Trophoblast cell (in vitro differentiated cells and primary cell): ENCODE measurements at regions not wholly inside any gene's neighbourhood (a gene's known extent, or its start where the extent isn't known, plus 50 kb on each side); places are given as distances from the start of the nearest gene placed in this dataset.

Experiments used
- DNase-seq, 2 donors: peaks; one replicate each; pipeline ENCODE4 v3.0.0-alpha.2; 2016
- H2AFZ ChIP-seq: 2 replicates; pipeline ENCODE4 v1.6.1; 2013; ENCODE audit warnings: low read length, moderate library complexity, mild to moderate bottlenecking; ENCODE audit not compliant: insufficient read depth, poor library complexity
- H2AK5ac ChIP-seq: 2 replicates; pipeline ENCODE4 v1.6.1; 2013; ENCODE audit warnings: mild to moderate bottlenecking, low read length
- H2BK120ac ChIP-seq: 2 replicates; pipeline ENCODE4 v1.6.1; 2013; ENCODE audit warnings: low read length, mild to moderate bottlenecking, moderate library complexity; ENCODE audit not compliant: insufficient read depth, poor library complexity
- H2BK12ac ChIP-seq: 2 replicates; pipeline ENCODE4 v1.6.1; 2013; ENCODE audit warnings: mild to moderate bottlenecking, low read length, moderate library complexity
- H2BK5ac ChIP-seq: 2 replicates; pipeline ENCODE4 v1.6.1; 2013; ENCODE audit warnings: low read length, low read depth, moderate library complexity, mild to moderate bottlenecking; ENCODE audit not compliant: poor library complexity
- H3K14ac ChIP-seq: 2 replicates; pipeline ENCODE4 v1.6.1; 2013; ENCODE audit warnings: mild to moderate bottlenecking, low read length
- H3K18ac ChIP-seq: 2 replicates; pipeline ENCODE4 v1.6.1; 2013; ENCODE audit warnings: mild to moderate bottlenecking, low read length
- H3K23ac ChIP-seq: 2 replicates; pipeline ENCODE4 v1.6.1; 2013; ENCODE audit warnings: low read length
- H3K27ac ChIP-seq: 2 replicates; pipeline ENCODE4 v1.5.1; 2013; ENCODE audit warnings: low read depth, mild to moderate bottlenecking, inconsistent platforms, low read length, moderate library complexity
- H3K27me3 ChIP-seq: 2 replicates; pipeline ENCODE4 v1.6.1; 2013; ENCODE audit warnings: inconsistent platforms, mild to moderate bottlenecking, low read length, moderate library complexity; ENCODE audit not compliant: insufficient read depth
- H3K36me3 ChIP-seq, 2 experiments: 1 replicate in 1 of 2; 2 replicates in 1 of 2; pipeline ENCODE4 v1.6.1; 2013; ENCODE audit warnings: low read length in 2 of 2, mild to moderate bottlenecking in 2 of 2, moderate library complexity in 1 of 2; ENCODE audit not compliant: insufficient read depth in 2 of 2, control insufficient read depth in 1 of 2
- H3K4ac ChIP-seq: 2 replicates; pipeline ENCODE4 v1.6.1; 2013; ENCODE audit warnings: low read depth, mild to moderate bottlenecking, low read length, moderate library complexity
- H3K4me1 ChIP-seq, 2 experiments: 1 replicate in 1 of 2; 2 replicates in 1 of 2; pipeline ENCODE4 v1.6.1; 2013; ENCODE audit warnings: low read length in 2 of 2, mild to moderate bottlenecking in 2 of 2, moderate library complexity in 1 of 2; ENCODE audit not compliant: insufficient read depth in 2 of 2, control insufficient read depth in 1 of 2
- H3K4me2 ChIP-seq: 2 replicates; pipeline ENCODE4 v1.6.1; 2013; ENCODE audit warnings: inconsistent platforms, mild to moderate bottlenecking, low read length, moderate library complexity
- H3K4me3 ChIP-seq: 2 replicates; pipeline ENCODE4 v1.5.1; 2013; ENCODE audit warnings: mild to moderate bottlenecking, low read depth, low read length, inconsistent platforms
- H3K79me1 ChIP-seq: one replicate; pipeline ENCODE4 v1.6.1; 2013; ENCODE audit warnings: low read length
- H3K79me2 ChIP-seq: 2 replicates; pipeline ENCODE4 v1.6.1; 2013; ENCODE audit warnings: low read length, mild to moderate bottlenecking; ENCODE audit not compliant: control insufficient read depth, insufficient read depth, poor library complexity
- H3K9ac ChIP-seq: 2 replicates; pipeline ENCODE4 v1.6.1; 2013; ENCODE audit warnings: mild to moderate bottlenecking, low read length
- H3K9me3 ChIP-seq: 2 replicates; pipeline ENCODE4 v1.6.1; 2013; ENCODE audit warnings: low read depth, mild to moderate bottlenecking, control low read depth, inconsistent platforms, low read length; ENCODE audit not compliant: insufficient read depth
- H4K12ac ChIP-seq: 2 replicates; pipeline ENCODE4 v1.6.1; 2013; ENCODE audit warnings: low read depth, mild to moderate bottlenecking, low read length, moderate library complexity
- H4K8ac ChIP-seq: 2 replicates; pipeline ENCODE4 v1.6.1; 2013; ENCODE audit warnings: low read depth, mild to moderate bottlenecking, low read length, moderate library complexity
- H4K91ac ChIP-seq: one replicate; pipeline ENCODE4 v1.6.1; 2013; ENCODE audit warnings: low read depth, mild to moderate bottlenecking, low read length, moderate library complexity
- WGBS: extraction: QIAGEN DNeasy Blood & Tissue Kit; methylation state at CpG from one replicate; pipeline ENCODE4 v1.1.7; 2013; ENCODE audit warnings: missing lambda C conversion rate; ENCODE audit not compliant: insufficient read length, insufficient coverage; ENCODE audit errors: extremely low coverage; 5-methylcytosine and 5-hydroxymethylcytosine counted together

- H4K12ac ChIP-seq = no peak overlapping the region
- no peak overlapping the region for H2BK5ac ChIP-seq
- no peak overlapping the region for H2BK12ac ChIP-seq
- H3K4me3 ChIP-seq = no peak overlapping the region
- H3K14ac ChIP-seq = no peak overlapping the region
- WGBS = no CpG with 5 or more reads among the region's 1 CpG
- no peak for DNase-seq
- H2AFZ ChIP-seq = no peak overlapping the region
- peaks cover 2% of the 10 kb centered on the region for H3K9me3 ChIP-seq
- H3K4me2 ChIP-seq = no peak overlapping the region
- H3K79me2 ChIP-seq = no peaks in the 10 kb centered on the region
- H3K4me1 ChIP-seq = no peaks in the 10 kb centered on the region
- H4K91ac ChIP-seq = no peak overlapping the region
- no peak overlapping the region for H4K8ac ChIP-seq
- no peak overlapping the region for H3K27ac ChIP-seq
- H3K9ac ChIP-seq = no peak overlapping the region
- no peak overlapping the region for H2AK5ac ChIP-seq
- H3K79me1 ChIP-seq = no peaks in the 10 kb centered on the region
- no peaks in the 10 kb centered on the region for H3K36me3 ChIP-seq
- H3K23ac ChIP-seq = no peak overlapping the region
- no peak overlapping the region for H2BK120ac ChIP-seq
- no peaks in the 10 kb centered on the region for H3K27me3 ChIP-seq
- no peak overlapping the region for H3K4ac ChIP-seq
- H3K18ac ChIP-seq = no peak overlapping the region
Measured at GRCh38 chr4:89574176-89574575, 262.8 kb downstream of the SNCA start.

DNA sequence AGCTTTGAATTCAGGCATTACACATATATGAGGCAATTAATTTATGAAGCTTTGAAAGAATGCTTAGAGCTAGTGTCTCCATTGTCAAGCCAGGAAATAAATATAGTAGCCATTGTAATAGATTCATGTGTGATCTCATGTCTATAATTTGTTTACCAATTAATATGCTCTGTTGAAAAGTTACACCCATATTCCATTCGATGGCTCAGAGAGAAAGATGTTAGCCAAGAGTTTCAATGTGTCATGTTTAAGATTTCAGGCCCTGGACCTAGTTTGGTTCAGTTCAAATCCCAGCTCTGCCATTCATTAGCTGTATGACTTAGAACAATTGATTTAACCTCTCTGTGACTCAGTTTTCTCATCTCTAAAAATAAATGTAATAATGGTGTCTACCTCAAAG is 263.3 kb downstream of the SNCA start:
- Histone ChIP-seq H4K12ac (no peak overlapping the region), H3K4ac (no peak overlapping the region), H3K18ac (no peak overlapping the region), H3K4me3 (no peak overlapping the region), H3K36me3 (no peaks in the 10 kb centered on the region), H4K8ac (no peak overlapping the region), H3K27me3 (no peaks in the 10 kb centered on the region), H3K9me3 (peaks cover 2% of the 10 kb centered on the region), H2BK12ac (no peak overlapping the region), H3K23ac (no peak overlapping the region), H3K79me2 (no peaks in the 10 kb centered on the region), H3K4me1 (no peaks in the 10 kb centered on the region), H2AFZ (no peak overlapping the region), H3K4me2 (no peak overlapping the region), H2AK5ac (no peak overlapping the region), H2BK120ac (no peak overlapping the region), H3K9ac (no peak overlapping the region), H2BK5ac (no peak overlapping the region), H3K14ac (no peak overlapping the region), H4K91ac (no peak overlapping the region), H3K79me1 (no peaks in the 10 kb centered on the region), H3K27ac (no peak overlapping the region)
- no peak for DNase-seq
- WGBS = no CpG with 5 or more reads among the region's 1 CpG

GRCh38 chr4:89572224-89572858 is 264.6 kb downstream of the SNCA start:
- no peak overlapping the region for H3K4me2 ChIP-seq
- H3K79me1 ChIP-seq = no peaks in the 10 kb centered on the region
- H3K9ac ChIP-seq = no peak overlapping the region
- H2AK5ac ChIP-seq = no peak overlapping the region
- H4K91ac ChIP-seq = no peak overlapping the region
- H4K12ac ChIP-seq = no peak overlapping the region
- no peak overlapping the region for H3K23ac ChIP-seq
- peaks cover 2% of the 10 kb centered on the region for H3K9me3 ChIP-seq
- H3K4me1 ChIP-seq = no peaks in the 10 kb centered on the region
- no peak overlapping the region for H2BK12ac ChIP-seq
- H3K79me2 ChIP-seq = no peaks in the 10 kb centered on the region
- H3K27ac ChIP-seq = no peak overlapping the region
- no peaks in the 10 kb centered on the region for H3K36me3 ChIP-seq
- DNase-seq = no peak
- H3K4ac ChIP-seq = no peak overlapping the region
- no peak overlapping the region for H3K4me3 ChIP-seq
- no peak overlapping the region for H2BK120ac ChIP-seq
- H2BK5ac ChIP-seq = no peak overlapping the region
- no peak overlapping the region for H3K14ac ChIP-seq
- H2AFZ ChIP-seq = no peak overlapping the region
- no peak overlapping the region for H4K8ac ChIP-seq
- no peaks in the 10 kb centered on the region for H3K27me3 ChIP-seq
- H3K18ac ChIP-seq = no peak overlapping the region
- no CpG with 5 or more reads among the region's 2 CpGs for WGBS

- Histone ChIP-seq H4K91ac (no peak overlapping the region), H3K14ac (no peak overlapping the region), H3K79me1 (no peaks in the 10 kb centered on the region), H3K4me3 (no peak overlapping the region), H3K9me3 (peaks cover 1% of the 10 kb centered on the region), H3K23ac (no peak overlapping the region), H3K27me3 (no peaks in the 10 kb centered on the region), H2BK5ac (no peak overlapping the region), H4K8ac (no peak overlapping the region), H3K4me2 (no peak overlapping the region), H3K9ac (no peak overlapping the region), H4K12ac (no peak overlapping the region), H2AFZ (no peak overlapping the region), H3K4ac (no peak overlapping the region), H3K27ac (no peak overlapping the region), H2AK5ac (no peak overlapping the region), H2BK120ac (no peak overlapping the region), H3K79me2 (no peaks in the 10 kb centered on the region), H3K4me1 (no peaks in the 10 kb centered on the region), H2BK12ac (no peak overlapping the region), H3K36me3 (no peaks in the 10 kb centered on the region), H3K18ac (no peak overlapping the region)
- WGBS = no CpG with 5 or more reads among the region's 1 CpG
- DNase-seq = no peak
Measured at GRCh38 chr4:89570931-89571330, 263.3 kb upstream of the GPRIN3 start.
